Large intestine (tissue), 3 donors: ENCODE measurements at regions not wholly inside any gene's neighbourhood (a gene's known extent, or its start where the extent isn't known, plus 50 kb on each side); places are given as distances from the start of the nearest gene placed in this dataset.

ENCODE experiments used
- DNase-seq, 2 donors: peaks; one replicate each; pipeline versions ENCODE4 v3.0.0 to v3.0.0-alpha.2; 2013
- H3K27ac ChIP-seq: one replicate; pipeline ENCODE4 v1.5.1; 2013; ENCODE audit warnings: low read length
- H3K27me3 ChIP-seq: 2 replicates; pipeline ENCODE4 v1.6.1; 2013; ENCODE audit warnings: low read length; ENCODE audit not compliant: control insufficient read depth, insufficient read depth
- H3K36me3 ChIP-seq: 2 replicates; pipeline ENCODE4 v1.6.1; 2013; ENCODE audit warnings: low read length; ENCODE audit not compliant: control insufficient read depth, insufficient read depth
- H3K4me1 ChIP-seq: one replicate; pipeline ENCODE4 v1.6.1; 2013; ENCODE audit warnings: low read length; ENCODE audit not compliant: control insufficient read depth, insufficient read depth
- H3K4me3 ChIP-seq: one replicate; pipeline ENCODE4 v1.5.1; 2013; ENCODE audit warnings: low read length
- H3K9me3 ChIP-seq: one replicate; pipeline ENCODE4 v1.6.1; 2013; ENCODE audit warnings: mild to moderate bottlenecking, low read depth, low read length, moderate library complexity; ENCODE audit not compliant: control insufficient read depth
- WGBS: methylation state at CpG from one replicate; pipeline ENCODE4 v1.1.5; 2013; ENCODE audit warnings: low lambda C conversion rate; ENCODE audit not compliant: insufficient coverage; 5-methylcytosine and 5-hydroxymethylcytosine counted together

GRCh38 chr19:28641395-28641794, 571.6 kb downstream of the UQCRFS1 start:
- no peak overlapping the region for H3K27ac ChIP-seq
- no CpG with 5 or more reads among the region's 6 CpGs for WGBS
- no peaks in the 10 kb centered on the region for H3K36me3 ChIP-seq
- no peak overlapping the region for H3K4me3 ChIP-seq
- no peaks in the 10 kb centered on the region for H3K9me3 ChIP-seq
- no peaks in the 10 kb centered on the region for H3K4me1 ChIP-seq
- no peak for DNase-seq
- H3K27me3 ChIP-seq, result no peaks in the 10 kb centered on the region

- H3K27me3 ChIP-seq, result no peaks in the 10 kb centered on the region
- no peaks in the 10 kb centered on the region for H3K9me3 ChIP-seq
- 90% methylated on average over 2 of the region's 4 CpGs for WGBS
- H3K4me1 ChIP-seq, result no peaks in the 10 kb centered on the region
- H3K36me3 ChIP-seq, result no peaks in the 10 kb centered on the region
- H3K4me3 ChIP-seq, result no peak overlapping the region
- no peak overlapping the region for H3K27ac ChIP-seq
- no peak for DNase-seq
Observed at GRCh38 chr19:28640506-28640905, 572.4 kb downstream of the UQCRFS1 start.

- DNase-seq, result no peak
- no peak overlapping the region for H3K4me3 ChIP-seq
- no peaks in the 10 kb centered on the region for H3K4me1 ChIP-seq
- no peak overlapping the region for H3K27ac ChIP-seq
- H3K27me3 ChIP-seq, result no peaks in the 10 kb centered on the region
- 83% methylated on average over 1 of the region's 4 CpGs for WGBS
- H3K9me3 ChIP-seq, result no peaks in the 10 kb centered on the region
- H3K36me3 ChIP-seq, result no peaks in the 10 kb centered on the region
Observed at GRCh38 chr19:28638445-28638844, 574.5 kb downstream of the UQCRFS1 start.

- DNase-seq, result no peak
- no peak overlapping the region for H3K27ac ChIP-seq
- H3K4me1 ChIP-seq, result no peaks in the 10 kb centered on the region
- H3K9me3 ChIP-seq, result no peaks in the 10 kb centered on the region
- no CpG with 5 or more reads among the region's 5 CpGs for whole genome bisulfite sequencing
- H3K27me3 ChIP-seq, result no peaks in the 10 kb centered on the region
- H3K4me3 ChIP-seq, result no peak overlapping the region
- no peaks in the 10 kb centered on the region for H3K36me3 ChIP-seq
Observed at GRCh38 chr19:28636706-28637105, 576.2 kb downstream of the UQCRFS1 start.

GRCh38 chr19:28636016-28636629, 576.8 kb downstream of the UQCRFS1 start:
- no peaks in the 10 kb centered on the region for H3K4me1 ChIP-seq
- no peaks in the 10 kb centered on the region for H3K27me3 ChIP-seq
- H3K27ac ChIP-seq, result no peak overlapping the region
- H3K36me3 ChIP-seq, result no peaks in the 10 kb centered on the region
- no peak overlapping the region for H3K4me3 ChIP-seq
- H3K9me3 ChIP-seq, result no peaks in the 10 kb centered on the region
- no peak for DNase-seq
- no CpG with 5 or more reads among the region's 5 CpGs for WGBS

GRCh38 chr19:28634837-28635236, 578.1 kb downstream of the UQCRFS1 start:
- no peak overlapping the region for H3K4me3 ChIP-seq
- WGBS, result no CpG with 5 or more reads among the region's 1 CpG
- no peaks in the 10 kb centered on the region for H3K36me3 ChIP-seq
- H3K9me3 ChIP-seq, result no peaks in the 10 kb centered on the region
- H3K27ac ChIP-seq, result no peak overlapping the region
- no peaks in the 10 kb centered on the region for H3K27me3 ChIP-seq
- no peak for DNase-seq
- no peaks in the 10 kb centered on the region for H3K4me1 ChIP-seq

- no peaks in the 10 kb centered on the region for H3K4me1 ChIP-seq
- no peaks in the 10 kb centered on the region for H3K36me3 ChIP-seq
- no peaks in the 10 kb centered on the region for H3K27me3 ChIP-seq
- no peak for DNase-seq
- H3K9me3 ChIP-seq, result no peaks in the 10 kb centered on the region
- H3K27ac ChIP-seq, result no peak overlapping the region
- H3K4me3 ChIP-seq, result no peak overlapping the region
Observed at GRCh38 chr19:28634019-28634328, 579.0 kb downstream of the UQCRFS1 start.

- H3K36me3 ChIP-seq, result no peaks in the 10 kb centered on the region
- WGBS, result 27% methylated on average over 2 of the region's 8 CpGs
- DNase-seq, result peak; percentile 14 to 43
- H3K4me1 ChIP-seq, result no peaks in the 10 kb centered on the region
- H3K9me3 ChIP-seq, result no peaks in the 10 kb centered on the region
- no peaks in the 10 kb centered on the region for H3K27me3 ChIP-seq
- no peak overlapping the region for H3K4me3 ChIP-seq
- H3K27ac ChIP-seq, result no peak overlapping the region
Observed at GRCh38 chr19:28633319-28634018, 579.5 kb downstream of the UQCRFS1 start.

GRCh38 chr19:28632371-28633080, 580.4 kb downstream of the UQCRFS1 start:
- Histone ChIP-seq H3K27ac (no peak overlapping the region), H3K4me1 (no peaks in the 10 kb centered on the region), H3K27me3 (no peaks in the 10 kb centered on the region), H3K4me3 (no peak overlapping the region), H3K9me3 (no peaks in the 10 kb centered on the region), H3K36me3 (no peaks in the 10 kb centered on the region)
- no peak for DNase-seq
- 80% methylated on average over 1 of the region's 7 CpGs for WGBS

- DNase-seq, result no peak
- Histone ChIP-seq H3K4me3 (no peak overlapping the region), H3K9me3 (no peaks in the 10 kb centered on the region), H3K36me3 (no peaks in the 10 kb centered on the region), H3K27me3 (no peaks in the 10 kb centered on the region), H3K4me1 (no peaks in the 10 kb centered on the region), H3K27ac (no peak overlapping the region)
- no CpG with 5 or more reads among the region's 6 CpGs for WGBS
Observed at GRCh38 chr19:28631961-28632360, 581.0 kb downstream of the UQCRFS1 start.

GRCh38 chr19:28627669-28628068, 585.3 kb downstream of the UQCRFS1 start:
- no peak for DNase-seq
- H3K4me3 ChIP-seq, result no peak overlapping the region
- H3K36me3 ChIP-seq, result no peaks in the 10 kb centered on the region
- H3K27me3 ChIP-seq, result no peaks in the 10 kb centered on the region
- 100% methylated on average over 1 of the region's 1 CpG for WGBS
- no peak overlapping the region for H3K27ac ChIP-seq
- H3K4me1 ChIP-seq, result no peaks in the 10 kb centered on the region
- no peaks in the 10 kb centered on the region for H3K9me3 ChIP-seq
